Caco-2 (cell line): ENCODE measurements at regions not wholly inside any gene's neighbourhood (a gene's known extent, or its start where the extent isn't known, plus 50 kb on each side); places are given as distances from the start of the nearest gene placed in this dataset.

Experiments used
- BruUV-seq: library from RNA; stranded (reverse); fragments of 400-500 nt; replicated peaks from 2 replicates; lab custom pipeline; 2021; lab: Mats Ljungman, UMichigan
- CTCF ChIA-PET: fragments of 300-600 bp; sonication (Branson Sonifier 250); formaldehyde crosslinking; loops from one replicate; lab custom pipeline; 2022; ENCODE audit warnings: antibody characterized with exemption; lab: Charles Lee
- POLR2A ChIA-PET: fragments of 300-600 bp; sonication (Branson Sonifier 250); formaldehyde crosslinking; loops from one replicate; lab custom pipeline; 2022; ENCODE audit warnings: antibody characterized with exemption; lab: Charles Lee
- DNase-seq, 2 experiments: peaks; one replicate each; pipeline versions ENCODE4 v3.0.0 to v3.0.0-alpha.2; 2020 to 2022
- H3K27me3 ChIP-seq: replicated peaks from 2 replicates; pipeline ENCODE4 v1.6.0; 2011; ENCODE audit warnings: low read length; ENCODE audit not compliant: control insufficient read depth, insufficient read depth
- H3K36me3 ChIP-seq: 2 replicates; pipeline ENCODE4 v1.5.1; 2011; ENCODE audit warnings: low read length; ENCODE audit not compliant: control insufficient read depth, insufficient read depth
- H3K4me1 ChIP-seq: fragments of 250-450 bp; sonication (Bioruptor Pico); 2 replicates; pipeline ENCODE4 v1.5.1; 2020; ENCODE audit warnings: mild to moderate bottlenecking
- H3K4me3 ChIP-seq: 2 replicates; pipeline ENCODE4 v1.5.1; 2011; ENCODE audit warnings: low read depth, mild to moderate bottlenecking, control low read depth, low read length
- H3K9me3 ChIP-seq: fragments of 250-450 bp; sonication (Bioruptor Pico); 2 replicates; pipeline ENCODE4 v1.5.1; 2020; ENCODE audit warnings: mild to moderate bottlenecking, moderate library complexity
- H3K27ac Mint-ChIP-seq: one replicate; pipeline ENCODE4 v1.8.0; 2022; ENCODE audit warnings: mixed read lengths; ENCODE audit not compliant: unreplicated experiment
- H3K27me3 Mint-ChIP-seq: one replicate; pipeline ENCODE4 v1.8.0; 2022; ENCODE audit warnings: mixed read lengths; ENCODE audit not compliant: insufficient read depth, unreplicated experiment
- H3K36me3 Mint-ChIP-seq: one replicate; pipeline ENCODE4 v1.8.0; 2022; ENCODE audit warnings: mild to moderate bottlenecking, mixed read lengths; ENCODE audit not compliant: insufficient read depth, unreplicated experiment
- H3K4me1 Mint-ChIP-seq: one replicate; pipeline ENCODE4 v1.8.0; 2022; ENCODE audit warnings: low read depth, mixed read lengths; ENCODE audit not compliant: unreplicated experiment
- H3K4me3 Mint-ChIP-seq: one replicate; pipeline ENCODE4 v1.8.0; 2022; ENCODE audit warnings: mild to moderate bottlenecking, moderate library complexity, mixed read lengths; ENCODE audit not compliant: unreplicated experiment
- H3K9me3 Mint-ChIP-seq: one replicate; pipeline ENCODE4 v1.8.0; 2022; ENCODE audit warnings: mixed read lengths; ENCODE audit not compliant: unreplicated experiment
- CTCF ChIP-seq, 2 experiments: fragments of 200-600 bp in 1 of 2; IDR thresholded peaks; 1 replicate in 1 of 2; 2 replicates in 1 of 2; pipeline versions ENCODE4 v1.5.1 to v1.8.0; 2011 to 2022; ENCODE audit warnings: antibody characterized with exemption in 1 of 2, control low read depth in 1 of 2, inconsistent platforms in 1 of 2, low read depth in 1 of 2, low read length in 1 of 2, mild to moderate bottlenecking in 1 of 2, moderate library complexity in 1 of 2; ENCODE audit not compliant: insufficient read depth in 1 of 2, severe bottlenecking in 1 of 2, unreplicated experiment in 1 of 2
- intact Hi-C: fragments of 100-400 bp; cut with micrococcal nuclease; formaldehyde crosslinking; loops from one replicate; pipeline ENCODE4 v1.10.0; 2022; ENCODE audit not compliant: unreplicated experiment

DNA sequence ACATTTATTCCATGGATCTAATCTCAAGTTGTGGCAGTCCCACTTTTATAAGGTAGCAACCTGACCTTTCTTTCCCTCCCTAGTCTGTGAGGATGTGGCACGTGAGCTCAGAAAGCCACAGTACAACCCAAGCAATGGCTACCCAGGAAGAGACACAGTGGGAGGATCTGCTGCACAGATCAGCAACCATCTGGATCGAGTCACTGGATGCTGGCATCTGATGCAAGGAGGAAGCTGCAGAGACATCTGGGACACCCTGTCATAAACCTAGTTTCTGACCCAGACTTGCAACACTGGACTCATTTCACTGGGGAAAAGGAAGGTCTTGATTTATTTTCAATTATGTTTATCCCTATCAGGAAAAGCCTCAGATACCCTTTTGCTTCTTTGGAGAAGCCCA is 327.1 kb downstream of the PAPSS1 start:
- no peaks in the 10 kb centered on the region for H3K36me3 Mint-ChIP-seq

GRCh38 chr4:107392380-107392779 is 327.7 kb downstream of the PAPSS1 start:
- H3K36me3 Mint-ChIP-seq: no peaks in the 10 kb centered on the region
- H3K27me3 ChIP-seq: no peaks in the 10 kb centered on the region
- H3K36me3 ChIP-seq: no peaks in the 10 kb centered on the region
- no peak overlapping the region for H3K4me3 ChIP-seq
- no peaks in the 10 kb centered on the region for H3K9me3 ChIP-seq
- intact Hi-C loops: no loop called here
- TF ChIP-seq CTCF (IDR thresholded peaks at IDR 0.05; ENCODE audit: insufficient read depth in 1 of 2, low read depth in 1 of 2, low read length in 1 of 2, severe bottlenecking in 1 of 2, unreplicated experiment in 1 of 2): no peak
- H3K27me3 Mint-ChIP-seq: no peaks in the 10 kb centered on the region
- CTCF ChIA-PET: no interaction called here
- DNase-seq: no peak
- BruUV-seq: no TSS peak
- H3K4me1 ChIP-seq: no peaks in the 10 kb centered on the region
- POLR2A ChIA-PET: no interaction called here
- peaks cover 9% of the 10 kb centered on the region for H3K9me3 Mint-ChIP-seq
- H3K4me3 Mint-ChIP-seq: no peak overlapping the region
- H3K27ac Mint-ChIP-seq: no peak overlapping the region
- H3K4me1 Mint-ChIP-seq: no peaks in the 10 kb centered on the region

More for the DNA sequence above, 327.1 kb downstream of the PAPSS1 start:
- DNase-seq: no peak
- Mint-ChIP-seq H3K27ac (no peak overlapping the region), H3K27me3 (no peaks in the 10 kb centered on the region), H3K9me3 (peaks cover 5% of the 10 kb centered on the region), H3K4me3 (no peak overlapping the region), H3K4me1 (no peaks in the 10 kb centered on the region)
- intact Hi-C loops: no loop called here
- H3K4me1 ChIP-seq: no peaks in the 10 kb centered on the region
- H3K36me3 ChIP-seq: no peaks in the 10 kb centered on the region
- ChIA-PET POLR2A (no interaction called here), CTCF (no interaction called here)
- no peak for TF ChIP-seq CTCF (IDR thresholded peaks at IDR 0.05; ENCODE audit: insufficient read depth in 1 of 2, low read depth in 1 of 2, low read length in 1 of 2, severe bottlenecking in 1 of 2, unreplicated experiment in 1 of 2)
- H3K27me3 ChIP-seq: no peaks in the 10 kb centered on the region
- no peaks in the 10 kb centered on the region for H3K9me3 ChIP-seq
- BruUV-seq: no TSS peak
- no peak overlapping the region for H3K4me3 ChIP-seq

DNA sequence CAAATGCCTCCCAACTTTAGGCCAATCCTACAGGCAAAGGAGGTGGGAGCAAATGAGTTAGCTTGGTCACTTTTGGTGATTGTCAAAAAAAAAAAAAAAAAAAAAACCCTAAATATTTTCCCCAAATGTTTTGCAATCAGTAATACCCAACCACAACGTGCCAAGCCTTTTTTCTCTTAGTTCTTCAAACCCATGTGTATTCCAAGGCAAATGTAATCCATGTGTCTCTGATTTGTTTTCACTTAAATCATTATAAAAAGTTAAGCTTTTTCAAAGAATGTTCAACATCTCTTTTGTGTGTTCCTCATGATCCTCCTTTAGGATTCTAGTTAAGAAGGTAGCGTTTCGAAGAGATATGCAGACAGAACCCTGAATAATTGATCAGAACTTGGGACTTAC is 328.4 kb downstream of the PAPSS1 start:
- DNase-seq: no peak
- H3K4me1 Mint-ChIP-seq: no peaks in the 10 kb centered on the region
- H3K27ac Mint-ChIP-seq: no peak overlapping the region
- CTCF ChIA-PET: interaction anchor here (0.5 kb wide), 1 partner anchor 270 kb away, joined by 8 read pairs; no protein-coding TSS in a partner anchor
- H3K9me3 ChIP-seq: no peaks in the 10 kb centered on the region
- no peaks in the 10 kb centered on the region for H3K4me1 ChIP-seq
- intact Hi-C loops: no loop called here
- H3K27me3 ChIP-seq: no peaks in the 10 kb centered on the region
- no peaks in the 10 kb centered on the region for H3K36me3 Mint-ChIP-seq
- H3K27me3 Mint-ChIP-seq: no peaks in the 10 kb centered on the region
- no TSS peak for BruUV-seq
- TF ChIP-seq CTCF (IDR thresholded peaks at IDR 0.05; ENCODE audit: insufficient read depth in 1 of 2, low read depth in 1 of 2, low read length in 1 of 2, severe bottlenecking in 1 of 2, unreplicated experiment in 1 of 2): no peak
- H3K4me3 ChIP-seq: no peak overlapping the region
- POLR2A ChIA-PET: no interaction called here
- no peak overlapping the region for H3K4me3 Mint-ChIP-seq
- peaks cover 9% of the 10 kb centered on the region for H3K9me3 Mint-ChIP-seq
- H3K36me3 ChIP-seq: no peaks in the 10 kb centered on the region
